Thyroid gland (tissue), 4 donors: ENCODE measurements at regions not wholly inside any gene's neighbourhood (a gene's known extent, or its start where the extent isn't known, plus 50 kb on each side); places are given as distances from the start of the nearest gene placed in this dataset.

ENCODE experiments used
- CTCF ChIP-seq, 6 experiments: fragments of 200-600 bp in 3 of 6; fragments of 450-650 bp in 3 of 6; sonication (generic) in 3 of 6; IDR thresholded peaks; one replicate each; pipeline ENCODE4 v1.5.1; 2016 to 2019; ENCODE audit warnings: antibody characterized with exemption in 6 of 6, mild to moderate bottlenecking in 2 of 6, inconsistent platforms in 1 of 6, moderate library complexity in 1 of 6
- POLR2A ChIP-seq, 2 donors: fragments of 450-650 bp; IDR thresholded peaks; one replicate each; pipeline ENCODE4 v1.6.1; 2017; ENCODE audit warnings: antibody characterized with exemption in 2 of 2, mild to moderate bottlenecking in 2 of 2, moderate library complexity in 1 of 2

- TF ChIP-seq CTCF (IDR thresholded peaks at IDR 0.05), result no peak
- no peak for TF ChIP-seq POLR2A (IDR thresholded peaks at IDR 0.05)
Measured at GRCh38 chr4:166658585-166658984, 575.7 kb downstream of the SPOCK3 start.
